Thoracic aorta (tissue), 2 donors: ENCODE measurements at regions not wholly inside any gene's neighbourhood (a gene's known extent, or its start where the extent isn't known, plus 50 kb on each side); places are given as distances from the start of the nearest gene placed in this dataset.

Experiments used
- ATAC-seq: fragments of 150-250 bp; one replicate; pipeline ENCODE4 v1.8.0; 2017; ENCODE audit warnings: low read depth; ENCODE audit not compliant: insufficient number of reproducible peaks, low FRiP score
- DNase-seq: peaks from one replicate; pipeline ENCODE4 v3.0.0-alpha.2; 2020; ENCODE audit warnings: low spot score
- H3K27ac ChIP-seq, 2 donors: fragments of 200-600 bp; sonication (generic); 1 replicate in 1 of 2; 2 replicates in 1 of 2; pipeline ENCODE4 v1.5.1; 2016; ENCODE audit warnings: mild to moderate bottlenecking in 2 of 2, moderate library complexity in 2 of 2
- H3K27me3 ChIP-seq: fragments of 200-600 bp; sonication (generic); replicated peaks from 2 replicates; pipeline ENCODE4 v1.6.0; 2016; ENCODE audit warnings: mild to moderate bottlenecking; ENCODE audit not compliant: insufficient read depth
- H3K36me3 ChIP-seq: fragments of 200-600 bp; sonication (generic); one replicate; pipeline ENCODE4 v1.5.1; 2016
- H3K4me1 ChIP-seq, 2 donors: fragments of 200-600 bp; sonication (generic); 1 replicate in 1 of 2; 2 replicates in 1 of 2; pipeline versions ENCODE4 v1.5.1 to v1.6.0; 2016; ENCODE audit warnings: low read depth in 2 of 2, mild to moderate bottlenecking in 1 of 2; ENCODE audit not compliant: control insufficient read depth in 1 of 2
- H3K4me3 ChIP-seq: fragments of 200-600 bp; sonication (generic); 2 replicates; pipeline ENCODE4 v1.5.1; 2016; ENCODE audit warnings: mild to moderate bottlenecking
- H3K9me3 ChIP-seq: fragments of 200-600 bp; sonication (generic); 2 replicates; pipeline ENCODE4 v1.5.1; 2016
- TF ChIP-seq, protein P1 (sequence below): fragments of 200-600 bp; sonication (generic); IDR thresholded peaks from one replicate; pipeline ENCODE4 v1.5.1; 2019; ENCODE audit warnings: antibody characterized with exemption

DNA sequence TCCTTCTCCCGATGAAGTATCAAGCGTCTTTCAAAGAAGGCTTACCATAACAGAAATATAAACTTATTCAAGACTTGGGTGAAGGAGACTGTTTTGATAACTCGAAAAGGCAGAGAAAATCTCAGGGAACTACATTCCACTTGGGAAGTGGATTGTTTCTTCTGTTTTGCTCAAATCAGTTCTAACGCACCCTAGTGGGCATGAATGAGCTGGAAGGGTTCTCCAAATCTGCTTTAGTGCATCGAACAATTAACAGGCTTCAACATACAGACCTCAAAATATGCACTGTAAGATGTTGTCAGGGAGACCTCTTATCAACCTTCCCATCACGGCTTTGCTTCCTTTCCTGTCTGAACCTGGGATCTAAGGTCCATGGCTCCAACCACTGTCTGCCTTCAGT lies 392.5 kb downstream of the CD83 start:
- Histone ChIP-seq H3K27me3 (no peaks in the 10 kb centered on the region), H3K9me3 (no peaks in the 10 kb centered on the region), H3K4me1 (no peaks in the 10 kb centered on the region), H3K4me3 (no peak overlapping the region), H3K36me3 (no peaks in the 10 kb centered on the region), H3K27ac (no peak overlapping the region)
- DNase-seq (no peak), ATAC-seq (no peak)
- TF ChIP-seq, protein P1, sequence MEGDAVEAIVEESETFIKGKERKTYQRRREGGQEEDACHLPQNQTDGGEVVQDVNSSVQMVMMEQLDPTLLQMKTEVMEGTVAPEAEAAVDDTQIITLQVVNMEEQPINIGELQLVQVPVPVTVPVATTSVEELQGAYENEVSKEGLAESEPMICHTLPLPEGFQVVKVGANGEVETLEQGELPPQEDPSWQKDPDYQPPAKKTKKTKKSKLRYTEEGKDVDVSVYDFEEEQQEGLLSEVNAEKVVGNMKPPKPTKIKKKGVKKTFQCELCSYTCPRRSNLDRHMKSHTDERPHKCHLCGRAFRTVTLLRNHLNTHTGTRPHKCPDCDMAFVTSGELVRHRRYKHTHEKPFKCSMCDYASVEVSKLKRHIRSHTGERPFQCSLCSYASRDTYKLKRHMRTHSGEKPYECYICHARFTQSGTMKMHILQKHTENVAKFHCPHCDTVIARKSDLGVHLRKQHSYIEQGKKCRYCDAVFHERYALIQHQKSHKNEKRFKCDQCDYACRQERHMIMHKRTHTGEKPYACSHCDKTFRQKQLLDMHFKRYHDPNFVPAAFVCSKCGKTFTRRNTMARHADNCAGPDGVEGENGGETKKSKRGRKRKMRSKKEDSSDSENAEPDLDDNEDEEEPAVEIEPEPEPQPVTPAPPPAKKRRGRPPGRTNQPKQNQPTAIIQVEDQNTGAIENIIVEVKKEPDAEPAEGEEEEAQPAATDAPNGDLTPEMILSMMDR = no peak

DNA sequence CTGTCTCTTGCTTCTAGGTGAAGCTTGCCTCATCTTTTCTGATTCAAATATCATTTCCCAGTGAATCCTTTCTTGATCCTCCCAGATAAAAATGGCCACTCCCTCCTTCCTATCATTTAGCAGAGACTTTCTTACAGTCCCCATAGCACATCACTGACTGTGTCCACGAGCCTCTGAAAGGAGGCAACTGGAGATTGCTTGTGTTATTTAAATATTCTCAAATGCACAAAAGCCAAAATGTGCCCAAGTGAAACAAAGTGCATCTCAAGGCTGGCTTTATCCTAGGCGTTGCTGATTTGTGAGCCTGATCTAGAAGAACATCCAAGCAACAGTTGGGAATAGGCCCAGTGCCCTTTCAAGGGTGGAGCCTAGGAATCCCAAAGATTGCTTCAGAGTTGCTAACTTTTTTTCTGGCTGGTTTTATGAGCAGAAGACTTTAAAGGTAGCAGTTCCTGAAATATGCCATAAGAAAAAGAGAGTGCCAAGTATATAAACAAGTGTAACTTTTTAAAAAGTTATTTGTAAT lies 393.6 kb downstream of the CD83 start:
- TF ChIP-seq, protein P1 = no peak
- Histone ChIP-seq H3K27ac (no peak overlapping the region), H3K4me3 (no peak overlapping the region), H3K27me3 (no peaks in the 10 kb centered on the region), H3K9me3 (no peaks in the 10 kb centered on the region), H3K36me3 (no peaks in the 10 kb centered on the region), H3K4me1 (no peaks in the 10 kb centered on the region)
- ATAC-seq (no peak), DNase-seq (no peak)

DNA sequence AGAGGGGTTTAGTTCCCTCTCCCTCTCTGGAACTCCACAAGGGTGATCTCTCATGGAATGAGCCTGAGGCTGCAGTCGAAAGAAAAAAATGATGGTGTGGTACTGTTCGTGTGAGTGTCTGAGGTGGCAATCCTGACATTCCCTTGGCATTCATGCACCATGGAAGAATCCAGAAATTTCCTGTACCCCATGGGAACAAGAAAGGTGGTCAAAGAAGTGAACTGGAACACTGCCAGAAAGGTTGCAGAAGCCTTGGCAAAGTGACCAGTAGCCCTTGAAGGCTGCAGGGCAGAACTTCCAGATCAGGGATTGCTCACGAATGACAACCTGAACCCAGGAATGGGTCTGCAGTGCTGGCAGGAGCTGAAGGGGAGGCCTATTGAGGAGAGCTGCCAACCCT lies 394.7 kb downstream of the CD83 start:
- Histone ChIP-seq H3K9me3 (no peaks in the 10 kb centered on the region), H3K27ac (no peak overlapping the region), H3K36me3 (no peaks in the 10 kb centered on the region), H3K27me3 (no peaks in the 10 kb centered on the region), H3K4me3 (no peak overlapping the region), H3K4me1 (no peaks in the 10 kb centered on the region)
- ATAC-seq (no peak), DNase-seq (no peak)
- TF ChIP-seq, protein P1 = no peak

DNA sequence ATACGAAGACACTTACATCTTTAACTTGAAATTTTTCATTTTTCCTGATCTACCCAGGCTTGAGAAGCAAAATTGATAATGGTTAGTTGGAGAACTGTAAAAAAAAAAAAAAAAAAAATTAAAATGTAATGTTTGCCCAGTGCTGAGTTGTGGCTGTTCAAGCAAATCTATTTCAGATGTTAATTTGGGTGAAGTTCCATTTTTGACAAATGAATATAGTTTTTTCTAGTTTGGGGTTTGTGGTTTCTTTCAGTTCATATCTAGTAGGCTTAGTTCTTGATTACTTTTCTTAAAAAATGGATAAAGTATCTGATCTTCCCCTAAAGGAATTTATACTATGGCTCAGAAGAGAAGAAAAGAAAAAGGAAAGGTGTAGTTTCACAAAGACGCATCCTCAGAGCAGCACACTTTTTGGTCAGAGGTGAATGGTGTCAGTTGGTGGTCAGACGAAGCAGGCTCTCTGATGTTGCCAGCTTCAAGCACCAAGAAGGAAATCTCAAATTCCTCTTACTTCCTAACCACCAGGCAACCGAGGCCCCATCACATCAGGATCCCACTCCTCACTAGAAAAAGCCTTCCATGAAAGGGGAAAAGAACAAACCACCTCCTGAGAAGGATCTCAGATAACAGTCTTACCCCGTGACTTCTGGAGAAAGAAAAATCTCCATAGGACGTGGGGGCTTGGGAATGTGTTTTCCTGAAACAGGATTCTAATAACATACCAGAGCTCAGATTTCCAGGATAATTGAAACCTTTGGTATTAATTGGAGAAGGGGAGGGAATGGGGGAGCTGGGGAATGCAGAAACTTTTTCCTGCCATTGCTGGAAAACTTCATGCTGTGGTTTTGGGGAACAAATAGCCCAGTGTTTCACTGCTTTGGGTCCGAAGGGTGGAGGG lies 396.2 kb downstream of the CD83 start:
- no peak for DNase-seq
- TF ChIP-seq, protein P1 = no peak
- Histone ChIP-seq H3K36me3 (no peaks in the 10 kb centered on the region), H3K4me3 (no peak overlapping the region), H3K27me3 (no peaks in the 10 kb centered on the region), H3K4me1 (no peaks in the 10 kb centered on the region), H3K9me3 (no peaks in the 10 kb centered on the region), H3K27ac (no peak overlapping the region)
- ATAC-seq = no peak

DNA sequence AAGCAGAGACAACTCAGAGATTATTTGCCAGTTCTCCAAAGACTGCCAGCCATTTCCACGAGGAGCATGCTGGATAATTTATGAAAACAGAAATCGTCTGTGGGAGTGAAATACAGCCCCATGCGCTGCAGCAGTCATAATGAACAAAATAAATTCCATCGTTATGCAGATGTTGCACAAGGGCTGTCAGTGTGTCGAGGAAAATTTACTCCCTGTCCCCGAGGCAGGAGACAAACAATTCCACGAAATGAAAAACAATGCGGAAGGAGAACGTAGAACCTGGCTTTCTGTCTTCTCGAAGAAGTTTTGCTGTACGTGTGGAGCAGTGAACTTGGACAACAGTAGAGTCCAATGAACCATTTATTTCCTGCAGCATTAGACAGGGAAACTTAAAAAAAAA lies 399.4 kb downstream of the CD83 start:
- Histone ChIP-seq H3K27me3 (no peaks in the 10 kb centered on the region), H3K4me3 (no peak overlapping the region), H3K36me3 (no peaks in the 10 kb centered on the region), H3K27ac (no peak overlapping the region), H3K9me3 (no peaks in the 10 kb centered on the region), H3K4me1 (no peaks in the 10 kb centered on the region)
- TF ChIP-seq, protein P1 = no peak
- ATAC-seq (no peak), DNase-seq (no peak)
